ENCODE measurements at regions not wholly inside any gene's neighbourhood (a gene's known extent, or its start where the extent isn't known, plus 50 kb on each side); places are given as distances from the start of the nearest gene placed in this dataset.

DNA sequence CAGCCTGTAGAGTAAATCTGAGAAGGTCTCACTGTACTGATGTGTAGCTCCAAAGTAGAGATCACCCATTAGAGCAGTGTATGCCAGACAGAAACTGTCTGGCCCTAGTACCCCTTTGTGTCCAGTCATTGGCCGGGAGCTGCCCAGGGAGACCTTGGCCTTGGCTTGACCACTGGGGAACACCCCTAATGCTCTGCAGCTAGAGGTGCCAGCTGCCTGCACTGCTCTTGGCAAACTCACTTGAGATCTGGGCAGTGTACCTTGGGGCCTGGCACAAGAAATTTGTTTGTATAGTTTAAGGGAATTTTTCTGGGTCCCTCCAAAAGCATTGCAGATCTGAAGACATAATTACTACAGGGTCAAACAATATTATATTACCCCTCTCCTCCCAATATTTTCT is 78.7 kb upstream of the MPHOSPH6 start:
- Histone ChIP-seq H3K9me3 (no peaks in the 10 kb centered on the region), H2AFZ (ENCODE audit: low read depth) (no peak overlapping the region), H3K4me1 (ENCODE audit: control insufficient read depth in 1 of 2, insufficient read depth in 2 of 2, low read depth in 1 of 2, low read length in 1 of 2) (no peaks in the 10 kb centered on the region), H3K4me2 (no peak overlapping the region), H3K36me3 (replicated peaks in 1 of 2; ENCODE audit: control insufficient read depth in 1 of 2, insufficient read depth in 2 of 2, low read length in 1 of 2) (no peaks in the 10 kb centered on the region), H3K27me3 (ENCODE audit: insufficient read depth) (no peaks in the 10 kb centered on the region), H3K4me3 (ENCODE audit: low read depth in 2 of 2, low read length in 1 of 2) (no peak overlapping the region), H3K27ac (ENCODE audit: low read depth in 2 of 2, low read length in 1 of 2) (no peak overlapping the region), H3F3A (replicated peaks; ENCODE audit: insufficient read depth) (no peaks in the 10 kb centered on the region), H3K9me2 (no peaks in the 10 kb centered on the region), H3K9ac (no peak overlapping the region), H3K79me2 (ENCODE audit: insufficient read depth) (no peaks in the 10 kb centered on the region), H4K20me1 (ENCODE audit: insufficient read depth) (no peaks in the 10 kb centered on the region)
- ChIA-PET CTCF (interaction anchor here (1.1 to 4.8 kb wide), 3 partner anchors 14 to 26 kb away, joined by 3 to 39 read pairs (median 6); no protein-coding TSS in a partner anchor), POLR2A (no interaction called here)
- 25% methylated on average over 1 of the region's 1 CpG for WGBS (ENCODE audit: low lambda C conversion rate)
- no peak for DNase-seq
- TF ChIP-seq CHD2 (IDR thresholded peaks at IDR 0.05; ENCODE audit: low read length, partially characterized antibody): no peak
- no peak for TF ChIP-seq TEAD4 (IDR thresholded peaks at IDR 0.05; ENCODE audit: borderline replicate concordance, insufficient read depth)
- TF ChIP-seq, protein P1, sequence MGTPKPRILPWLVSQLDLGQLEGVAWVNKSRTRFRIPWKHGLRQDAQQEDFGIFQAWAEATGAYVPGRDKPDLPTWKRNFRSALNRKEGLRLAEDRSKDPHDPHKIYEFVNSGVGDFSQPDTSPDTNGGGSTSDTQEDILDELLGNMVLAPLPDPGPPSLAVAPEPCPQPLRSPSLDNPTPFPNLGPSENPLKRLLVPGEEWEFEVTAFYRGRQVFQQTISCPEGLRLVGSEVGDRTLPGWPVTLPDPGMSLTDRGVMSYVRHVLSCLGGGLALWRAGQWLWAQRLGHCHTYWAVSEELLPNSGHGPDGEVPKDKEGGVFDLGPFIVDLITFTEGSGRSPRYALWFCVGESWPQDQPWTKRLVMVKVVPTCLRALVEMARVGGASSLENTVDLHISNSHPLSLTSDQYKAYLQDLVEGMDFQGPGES (IDR thresholded peaks at IDR 0.05; ENCODE audit: low read depth, low read length): no peak
- TF ChIP-seq SMC3 (IDR thresholded peaks at IDR 0.05; ENCODE audit: low read depth, low read length): no peak
- no peak for TF ChIP-seq MXI1 (IDR thresholded peaks at IDR 0.05; ENCODE audit: low read depth, low read length)

- ChIA-PET CTCF (interaction anchor here (2.0 to 4.8 kb wide), 2 partner anchors 15 to 18 kb away, joined by 6 to 39 read pairs; no protein-coding TSS in a partner anchor), POLR2A (no interaction called here)
- no peaks in the 10 kb centered on the region for H3K27me3 ChIP-seq (ENCODE audit: insufficient read depth)
- TF ChIP-seq ELF1 (IDR thresholded peaks at IDR 0.05): no peak
- TF ChIP-seq EP300 (IDR thresholded peaks at IDR 0.05; ENCODE audit: borderline replicate concordance in 1 of 2, low read depth in 1 of 2, low read length in 1 of 2): no peak; a peak in 1 of 4 replicates
- no peak for TF ChIP-seq NFIC (IDR thresholded peaks at IDR 0.05; ENCODE audit: borderline replicate concordance)
- TF ChIP-seq RXRA (IDR thresholded peaks at IDR 0.05; ENCODE audit: borderline replicate concordance, low read depth): no peak
- TF ChIP-seq, protein P2, sequence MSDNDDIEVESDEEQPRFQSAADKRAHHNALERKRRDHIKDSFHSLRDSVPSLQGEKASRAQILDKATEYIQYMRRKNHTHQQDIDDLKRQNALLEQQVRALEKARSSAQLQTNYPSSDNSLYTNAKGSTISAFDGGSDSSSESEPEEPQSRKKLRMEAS (IDR thresholded peaks at IDR 0.05; ENCODE audit: low read depth): no peak
- TF ChIP-seq TAF1 (IDR thresholded peaks at IDR 0.05; ENCODE audit: borderline replicate concordance, low read depth, low read length): no peak
- H3K9ac ChIP-seq: no peak overlapping the region
- DNase-seq: peak; percentile 40
- no peaks in the 10 kb centered on the region for H3K4me1 ChIP-seq (ENCODE audit: control insufficient read depth in 1 of 2, insufficient read depth in 2 of 2, low read depth in 1 of 2, low read length in 1 of 2)
- no peaks in the 10 kb centered on the region for H3K9me2 ChIP-seq
- H3K27ac ChIP-seq (ENCODE audit: low read depth in 2 of 2, low read length in 1 of 2): no peak overlapping the region
- no peaks in the 10 kb centered on the region for H3K36me3 ChIP-seq (replicated peaks in 1 of 2; ENCODE audit: control insufficient read depth in 1 of 2, insufficient read depth in 2 of 2, low read length in 1 of 2)
- H4K20me1 ChIP-seq (ENCODE audit: insufficient read depth): no peaks in the 10 kb centered on the region
- H3K4me2 ChIP-seq: no peak overlapping the region
- no peak overlapping the region for H2AFZ ChIP-seq (ENCODE audit: low read depth)
- H3K9me3 ChIP-seq: no peaks in the 10 kb centered on the region
- no peak overlapping the region for H3K4me3 ChIP-seq (ENCODE audit: low read depth in 2 of 2, low read length in 1 of 2)
- WGBS (ENCODE audit: low lambda C conversion rate): 24% methylated on average over 5 of the region's 5 CpGs
- H3K79me2 ChIP-seq (ENCODE audit: insufficient read depth): no peaks in the 10 kb centered on the region
- H3F3A ChIP-seq (replicated peaks; ENCODE audit: insufficient read depth): no peaks in the 10 kb centered on the region
Measured at GRCh38 chr16:82248012-82248656, 78.1 kb upstream of the MPHOSPH6 start.

Data from SK-N-SH (cell line).